Central memory CD8-positive, alpha-beta T cell (primary cell): ENCODE measurements at regions not wholly inside any gene's neighbourhood (a gene's known extent, or its start where the extent isn't known, plus 50 kb on each side); places are given as distances from the start of the nearest gene placed in this dataset.
"Not testable (repeated sequence)": the region's sequence is repeated elsewhere in the genome, so short reads cannot be mapped to it uniquely, and the experiment has no call there.

ENCODE experiments used
- ATAC-seq: fragments of 150-1000 bp; cut with Tn5 transposase; replicated peaks from 2 replicates; pipeline ENCODE4 v1.10.0; 2022; ENCODE audit warnings: mild to moderate bottlenecking, moderate FRiP score, moderate number of reproducible peaks; ENCODE audit not compliant: poor library complexity, severe bottlenecking; ENCODE audit errors: extremely low read depth
- DNase-seq, 2 donors: peaks; one replicate each; pipeline ENCODE4 v3.0.0; 2021; ENCODE audit warnings: low spot score in 2 of 2
- H3K27ac Mint-ChIP-seq: one replicate; pipeline ENCODE4 v1.8.0; 2022; ENCODE audit warnings: low read depth, mild to moderate bottlenecking, moderate library complexity, mixed read lengths
- H3K27me3 Mint-ChIP-seq: one replicate; pipeline ENCODE4 v1.8.0; 2022; ENCODE audit warnings: mixed read lengths
- H3K36me3 Mint-ChIP-seq: one replicate; pipeline ENCODE4 v1.8.0; 2022; ENCODE audit warnings: mild to moderate bottlenecking, moderate library complexity, mixed read lengths; ENCODE audit not compliant: insufficient read depth
- H3K4me1 Mint-ChIP-seq: one replicate; pipeline ENCODE4 v1.8.0; 2022; ENCODE audit warnings: mixed read lengths
- H3K4me3 Mint-ChIP-seq: one replicate; pipeline ENCODE4 v1.8.0; 2022; ENCODE audit warnings: mild to moderate bottlenecking, moderate library complexity, mixed read lengths
- H3K9me3 Mint-ChIP-seq: one replicate; pipeline ENCODE4 v1.8.0; 2022; ENCODE audit warnings: mixed read lengths

- no peak overlapping the region for H3K27ac Mint-ChIP-seq
- H3K9me3 Mint-ChIP-seq = no peaks in the 10 kb centered on the region
- no peaks in the 10 kb centered on the region for H3K4me1 Mint-ChIP-seq
- no peaks in the 10 kb centered on the region for H3K36me3 Mint-ChIP-seq
- no peak overlapping the region for H3K4me3 Mint-ChIP-seq
- peaks cover 25% of the 10 kb centered on the region for H3K27me3 Mint-ChIP-seq
- ATAC-seq (no peak), DNase-seq (no peak)
Measured at GRCh38 chr5:155631116-155631515, 617.6 kb downstream of the KIF4B start.

DNA sequence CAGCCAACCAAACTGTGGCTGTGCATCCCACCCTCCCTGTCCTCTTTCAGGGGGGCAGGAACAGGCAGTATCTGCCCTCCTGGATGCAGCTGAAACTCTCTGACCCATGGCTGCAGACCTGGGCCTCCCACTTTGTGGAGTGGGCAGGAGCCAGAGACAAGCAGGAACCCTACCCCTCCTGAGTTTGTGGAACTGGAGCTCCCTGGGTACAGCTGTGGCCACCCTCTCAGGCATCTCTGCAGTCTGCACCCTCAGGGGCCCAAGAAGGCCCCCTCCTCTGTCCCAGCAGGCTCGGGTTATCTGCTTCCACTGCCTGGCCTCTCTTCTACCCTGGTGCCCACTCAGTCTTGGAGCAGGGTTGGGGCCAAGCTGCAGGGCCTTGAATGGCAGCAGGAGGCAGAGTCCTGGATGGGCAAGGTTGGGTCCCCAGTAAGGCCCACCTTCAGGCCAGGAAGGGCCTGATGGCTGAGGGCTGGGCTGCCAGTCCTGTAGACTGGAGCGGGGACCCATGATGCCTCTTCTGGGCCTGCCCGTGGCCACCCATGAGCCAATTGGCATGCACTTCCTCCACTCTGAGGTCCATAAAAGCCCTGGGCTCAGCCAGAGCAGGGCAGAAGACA, 619.9 kb downstream of the KIF4B start:
- no peak for ATAC-seq
- DNase-seq = no peak

DNA sequence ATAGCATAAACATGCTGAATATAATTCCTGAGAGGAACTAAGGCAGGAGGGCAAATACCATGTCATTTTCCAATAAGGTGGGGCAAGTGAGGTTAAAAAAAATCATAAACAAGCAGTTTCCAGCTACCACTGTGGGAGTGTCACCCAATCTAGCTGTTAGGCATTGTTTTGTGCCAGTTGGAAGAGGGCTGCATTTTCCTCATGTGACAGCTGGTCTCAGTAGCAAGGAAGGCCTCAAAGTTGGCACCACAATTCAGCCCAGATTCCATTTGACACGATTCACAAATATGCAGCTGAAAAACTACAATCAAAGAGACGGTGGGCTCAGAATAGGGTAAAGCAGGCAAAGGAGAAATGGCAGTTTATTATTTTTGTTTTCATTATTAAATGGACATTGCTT, 636.1 kb downstream of the KIF4B start:
- no peaks in the 10 kb centered on the region for H3K9me3 Mint-ChIP-seq
- DNase-seq (no peak), ATAC-seq (no peak)
- H3K36me3 Mint-ChIP-seq = no peaks in the 10 kb centered on the region
- H3K27me3 Mint-ChIP-seq = peaks cover 3% of the 10 kb centered on the region
- H3K27ac Mint-ChIP-seq = no peak overlapping the region
- H3K4me1 Mint-ChIP-seq = no peaks in the 10 kb centered on the region
- H3K4me3 Mint-ChIP-seq = no peak overlapping the region

More for the DNA sequence above, 619.9 kb downstream of the KIF4B start:
- H3K4me1 Mint-ChIP-seq = no peaks in the 10 kb centered on the region
- H3K27ac Mint-ChIP-seq = no peak overlapping the region
- no peaks in the 10 kb centered on the region for H3K9me3 Mint-ChIP-seq
- peaks cover 8% of the 10 kb centered on the region for H3K27me3 Mint-ChIP-seq
- H3K36me3 Mint-ChIP-seq = no peaks in the 10 kb centered on the region
- no peak overlapping the region for H3K4me3 Mint-ChIP-seq

DNA sequence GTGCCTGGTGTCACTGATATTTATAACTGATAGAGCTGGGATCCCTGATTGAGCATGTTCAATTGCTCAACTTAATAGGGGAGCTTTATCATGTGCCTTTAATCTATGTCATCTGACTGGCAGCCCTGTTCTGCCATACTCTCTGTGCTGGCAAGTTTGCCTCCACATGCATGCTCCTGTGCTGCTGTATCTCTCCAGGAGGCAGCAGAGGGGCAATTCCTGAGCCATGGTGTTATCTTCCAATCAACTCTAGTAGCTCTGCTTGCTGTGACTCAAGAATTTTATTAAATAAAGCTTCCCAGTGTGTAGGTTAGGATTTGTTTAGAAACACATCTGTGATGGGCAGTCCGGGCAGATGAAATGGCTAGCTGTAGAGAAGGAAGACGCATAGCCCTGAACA, 642.0 kb downstream of the KIF4B start:
- ATAC-seq = no peak
- no peaks in the 10 kb centered on the region for H3K9me3 Mint-ChIP-seq
- H3K36me3 Mint-ChIP-seq = no peaks in the 10 kb centered on the region
- no peaks in the 10 kb centered on the region for H3K4me1 Mint-ChIP-seq
- peaks cover 29% of the 10 kb centered on the region for H3K27me3 Mint-ChIP-seq
- DNase-seq = no peak
- no peak overlapping the region for H3K27ac Mint-ChIP-seq
- no peak overlapping the region for H3K4me3 Mint-ChIP-seq

GRCh38 chr5:155661859-155662258, 648.3 kb downstream of the KIF4B start:
- H3K27ac Mint-ChIP-seq = no peak overlapping the region
- DNase-seq (no peak), ATAC-seq (no peak)
- H3K4me3 Mint-ChIP-seq = no peak overlapping the region
- H3K36me3 Mint-ChIP-seq = no peaks in the 10 kb centered on the region
- no peaks in the 10 kb centered on the region for H3K4me1 Mint-ChIP-seq
- peaks cover 13% of the 10 kb centered on the region for H3K27me3 Mint-ChIP-seq
- no peaks in the 10 kb centered on the region for H3K9me3 Mint-ChIP-seq

- Mint-ChIP-seq H3K9me3 (no peaks in the 10 kb centered on the region), H3K27me3 (no peaks in the 10 kb centered on the region), H3K36me3 (no peaks in the 10 kb centered on the region), H3K4me1 (no peaks in the 10 kb centered on the region), H3K27ac (no peak overlapping the region), H3K4me3 (no peak overlapping the region)
- ATAC-seq (no peak), DNase-seq (no peak)
Measured at GRCh38 chr5:155665361-155665760, 651.8 kb downstream of the KIF4B start.

DNA sequence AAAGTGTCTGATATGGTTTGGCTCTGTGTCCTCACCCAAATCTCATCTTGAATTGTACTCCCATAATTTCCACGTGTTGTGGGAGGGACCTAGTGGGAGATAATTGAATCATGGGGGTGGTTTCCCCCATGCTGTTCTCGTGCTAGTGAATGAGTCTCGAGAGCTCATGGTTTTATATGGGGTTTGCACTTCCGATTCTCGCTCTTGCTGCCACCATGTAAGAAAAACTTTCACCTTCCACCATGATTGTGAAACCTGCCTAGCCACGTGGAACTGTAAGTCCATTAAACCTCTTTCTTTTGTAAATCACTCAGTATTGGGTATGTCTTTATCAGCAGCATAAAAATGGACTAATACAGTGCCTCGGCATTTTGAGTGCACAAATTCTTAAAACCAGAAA, 655.0 kb upstream of the SGCD start:
- not testable (repeated sequence) for ATAC-seq, H3K36me3 Mint-ChIP-seq, H3K27ac Mint-ChIP-seq, H3K27me3 Mint-ChIP-seq, DNase-seq, H3K4me3 Mint-ChIP-seq, H3K9me3 Mint-ChIP-seq, H3K4me1 Mint-ChIP-seq

GRCh38 chr5:155676967-155677366, 650.0 kb upstream of the SGCD start:
- Mint-ChIP-seq H3K27me3 (peaks cover 30% of the 10 kb centered on the region), H3K27ac (no peak overlapping the region), H3K4me3 (no peak overlapping the region), H3K4me1 (no peaks in the 10 kb centered on the region), H3K36me3 (no peaks in the 10 kb centered on the region), H3K9me3 (no peaks in the 10 kb centered on the region)
- DNase-seq = no peak
- no peak for ATAC-seq

- no peaks in the 10 kb centered on the region for H3K36me3 Mint-ChIP-seq
- no peak overlapping the region for H3K27ac Mint-ChIP-seq
- no peak for DNase-seq
- H3K4me3 Mint-ChIP-seq = no peak overlapping the region
- H3K27me3 Mint-ChIP-seq = peaks cover 44% of the 10 kb centered on the region
- H3K4me1 Mint-ChIP-seq = no peaks in the 10 kb centered on the region
- ATAC-seq = no peak
- peaks cover 3% of the 10 kb centered on the region for H3K9me3 Mint-ChIP-seq
Measured at GRCh38 chr5:155678371-155678770, 648.6 kb upstream of the SGCD start.

DNA sequence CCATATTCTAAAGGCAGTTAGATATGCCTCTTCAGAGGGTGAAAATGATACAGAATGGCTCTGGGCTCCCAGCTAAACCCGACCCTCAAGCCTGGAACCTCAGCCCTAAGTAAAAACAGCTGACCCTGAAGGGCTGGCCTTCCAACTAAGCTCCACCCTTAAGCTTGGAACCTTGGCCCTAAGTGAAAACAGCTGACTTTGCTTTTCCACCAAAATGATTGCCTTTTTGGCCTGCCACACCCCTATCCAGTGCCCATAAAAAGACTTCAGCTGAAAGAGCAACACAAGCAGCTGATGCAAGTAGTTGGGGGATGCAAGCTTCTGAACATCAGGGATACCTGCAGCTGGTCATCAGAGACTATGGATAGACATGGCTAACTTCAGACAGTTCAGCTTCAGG, 647.4 kb upstream of the SGCD start:
- H3K4me1 Mint-ChIP-seq = no peaks in the 10 kb centered on the region
- no peak overlapping the region for H3K27ac Mint-ChIP-seq
- no peak overlapping the region for H3K4me3 Mint-ChIP-seq
- peaks cover 54% of the 10 kb centered on the region for H3K27me3 Mint-ChIP-seq
- DNase-seq = no peak
- H3K36me3 Mint-ChIP-seq = no peaks in the 10 kb centered on the region
- no peak for ATAC-seq
- H3K9me3 Mint-ChIP-seq = peaks cover 8% of the 10 kb centered on the region

- Mint-ChIP-seq H3K4me3 (no peak overlapping the region), H3K4me1 (no peaks in the 10 kb centered on the region), H3K36me3 (no peaks in the 10 kb centered on the region), H3K27me3 (peaks cover 83% of the 10 kb centered on the region), H3K27ac (no peak overlapping the region), H3K9me3 (peaks cover 8% of the 10 kb centered on the region)
- ATAC-seq (no peak), DNase-seq (no peak)
Measured at GRCh38 chr5:155684417-155684816, 642.5 kb upstream of the SGCD start.

GRCh38 chr5:155686131-155686530, 640.8 kb upstream of the SGCD start:
- no peak overlapping the region for H3K27ac Mint-ChIP-seq
- H3K27me3 Mint-ChIP-seq = peaks cover 66% of the 10 kb centered on the region
- H3K4me1 Mint-ChIP-seq = no peaks in the 10 kb centered on the region
- no peaks in the 10 kb centered on the region for H3K36me3 Mint-ChIP-seq
- ATAC-seq = no peak
- H3K4me3 Mint-ChIP-seq = no peak overlapping the region
- peaks cover 8% of the 10 kb centered on the region for H3K9me3 Mint-ChIP-seq
- DNase-seq = no peak

- no peak for DNase-seq
- peaks cover 35% of the 10 kb centered on the region for H3K27me3 Mint-ChIP-seq
- H3K9me3 Mint-ChIP-seq = no peaks in the 10 kb centered on the region
Measured at GRCh38 chr5:155689406-155689805, 637.6 kb upstream of the SGCD start.

DNA sequence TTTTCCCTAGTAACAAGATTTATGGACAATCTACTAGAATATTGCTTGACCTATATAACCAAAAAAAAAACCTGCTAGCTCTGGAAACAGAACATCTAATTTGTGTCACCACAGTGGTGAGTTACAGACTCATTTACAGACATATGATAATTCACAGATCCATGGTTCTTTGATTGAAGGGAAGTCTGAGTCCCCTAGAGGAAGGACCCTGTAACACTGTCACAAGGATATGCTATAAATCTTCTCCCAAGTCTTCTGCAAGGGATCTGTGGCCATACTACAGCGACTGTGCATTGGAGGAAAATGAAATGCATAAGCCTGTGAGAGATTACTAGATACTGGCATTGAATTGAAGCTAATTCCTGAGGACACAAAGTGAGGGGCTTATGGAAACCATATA, 630.6 kb upstream of the SGCD start:
- H3K27me3 Mint-ChIP-seq = no peaks in the 10 kb centered on the region
- H3K9me3 Mint-ChIP-seq = no peaks in the 10 kb centered on the region
- DNase-seq (no peak), ATAC-seq (no peak)
- H3K27ac Mint-ChIP-seq = no peak overlapping the region
- H3K36me3 Mint-ChIP-seq = no peaks in the 10 kb centered on the region
- H3K4me3 Mint-ChIP-seq = no peak overlapping the region
- H3K4me1 Mint-ChIP-seq = no peaks in the 10 kb centered on the region

More at GRCh38 chr5:155689406-155689805, 637.6 kb upstream of the SGCD start:
- no peak overlapping the region for H3K27ac Mint-ChIP-seq
- no peak overlapping the region for H3K4me3 Mint-ChIP-seq
- H3K36me3 Mint-ChIP-seq = no peaks in the 10 kb centered on the region
- ATAC-seq = no peak
- no peaks in the 10 kb centered on the region for H3K4me1 Mint-ChIP-seq
